Heart left ventricle (tissue), 13 donors: ENCODE measurements at regions not wholly inside any gene's neighbourhood (a gene's known extent, or its start where the extent isn't known, plus 50 kb on each side); places are given as distances from the start of the nearest gene placed in this dataset.

Experiments
- POLR2A ChIP-seq, 2 donors: fragments of 450-650 bp; IDR thresholded peaks; one replicate each; pipeline ENCODE4 v1.6.1; 2017; ENCODE audit warnings: antibody characterized with exemption in 2 of 2, mild to moderate bottlenecking in 2 of 2, moderate library complexity in 2 of 2
- TF ChIP-seq, protein P1 (sequence below), 12 donors: fragments of 200-600 bp; sonication (generic) in 4 of 12; IDR thresholded peaks; one replicate each; pipeline versions ENCODE4 v1.5.0 to v1.8.0; 2018 to 2022; ENCODE audit warnings: antibody characterized with exemption in 12 of 12, mild to moderate bottlenecking in 5 of 12
- donor health status: ischemic (EF 13 %, LVEDD 7.1; RV severe dilation, severe dysfunction).
- donor health status: DM: no; HTN: yes; CAD: no.
- donor health status: DM: no; HTN: no; CAD: no.
- donor health status: ischemic (EF 25% LVEDD 6.9; RV normal size, moderate dysfunction).
- donor health status: ischemic (EF 25% LVEDD 5.7; RV mildly dilated, moderate dysfunction).
- donor health status: ischemic (EF 35%, LVEDD 5.7; RV mildly dilated, moderate dysfunction).
- donor health status: nonischemic (EF 11% LVEDD 7.7; RV severe dilation, severe dysfunction).
- donor health status: DM: yes; HTN: yes; CAD: no.
- donor health status: PGD.
- donor health status: ischemic (EF 29% LVEDD 5.4; RV normal size, mild dysfunction).
- donor health status: nonischemic (EF 23%, LVEDD 6.1; RV moderate dilation, normal function).

DNA sequence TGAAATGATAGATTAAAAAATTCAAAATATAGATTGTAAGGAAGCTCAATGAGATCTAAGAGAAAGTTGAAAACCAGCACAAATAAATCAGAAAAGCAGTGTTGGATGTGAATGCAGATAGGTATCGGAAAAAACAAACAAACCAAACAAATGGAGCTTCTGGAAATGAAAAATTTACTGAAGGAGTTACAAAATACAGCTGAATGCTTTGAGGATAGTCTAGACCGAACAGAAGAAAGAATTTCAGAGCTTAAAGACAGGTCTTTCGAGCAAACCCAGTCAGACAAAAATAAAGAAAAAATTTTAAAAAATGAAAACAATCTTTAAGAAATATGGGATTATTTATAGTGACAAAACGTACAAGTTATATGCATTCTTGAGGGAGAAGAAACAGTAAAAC, 146.7 kb downstream of the FAM83B start:
- TF ChIP-seq, protein P1, sequence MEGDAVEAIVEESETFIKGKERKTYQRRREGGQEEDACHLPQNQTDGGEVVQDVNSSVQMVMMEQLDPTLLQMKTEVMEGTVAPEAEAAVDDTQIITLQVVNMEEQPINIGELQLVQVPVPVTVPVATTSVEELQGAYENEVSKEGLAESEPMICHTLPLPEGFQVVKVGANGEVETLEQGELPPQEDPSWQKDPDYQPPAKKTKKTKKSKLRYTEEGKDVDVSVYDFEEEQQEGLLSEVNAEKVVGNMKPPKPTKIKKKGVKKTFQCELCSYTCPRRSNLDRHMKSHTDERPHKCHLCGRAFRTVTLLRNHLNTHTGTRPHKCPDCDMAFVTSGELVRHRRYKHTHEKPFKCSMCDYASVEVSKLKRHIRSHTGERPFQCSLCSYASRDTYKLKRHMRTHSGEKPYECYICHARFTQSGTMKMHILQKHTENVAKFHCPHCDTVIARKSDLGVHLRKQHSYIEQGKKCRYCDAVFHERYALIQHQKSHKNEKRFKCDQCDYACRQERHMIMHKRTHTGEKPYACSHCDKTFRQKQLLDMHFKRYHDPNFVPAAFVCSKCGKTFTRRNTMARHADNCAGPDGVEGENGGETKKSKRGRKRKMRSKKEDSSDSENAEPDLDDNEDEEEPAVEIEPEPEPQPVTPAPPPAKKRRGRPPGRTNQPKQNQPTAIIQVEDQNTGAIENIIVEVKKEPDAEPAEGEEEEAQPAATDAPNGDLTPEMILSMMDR (IDR thresholded peaks at IDR 0.05): no peak
- TF ChIP-seq POLR2A (IDR thresholded peaks at IDR 0.05): no peak
